GM12878 (cell line): ENCODE measurements at regions not wholly inside any gene's neighbourhood (a gene's known extent, or its start where the extent isn't known, plus 50 kb on each side); places are given as distances from the start of the nearest gene placed in this dataset.

Experiments
- ATAC-seq: fragments of 200-7000 bp; cut with Tn5 transposase; 3 replicates; pipeline ENCODE4 v1.9.1; 2020; ENCODE audit warnings: mild to moderate bottlenecking, moderate library complexity
- BruUV-seq: library from RNA; stranded (reverse); fragments of 400-500 nt; replicated peaks from 2 replicates; lab custom pipeline; 2021; lab: Mats Ljungman, UMichigan
- CTCF ChIA-PET: fragments of 300-600 bp; sonication (Branson Sonifier 250); formaldehyde crosslinking; extraction: SDS; loops from one replicate; lab custom pipeline; 2021; ENCODE audit warnings: inconsistent platforms; lab: Yijun Ruan, JAX
- POLR2A ChIA-PET: fragments of 350-600 bp; formaldehyde crosslinking; extraction: SDS; loops from one replicate; lab custom pipeline; 2021; ENCODE audit warnings: inconsistent platforms; lab: Charles Lee
- RAD21 ChIA-PET: fragments of 300-600 bp; sonication (Branson Sonifier 250); formaldehyde crosslinking; loops from one replicate; lab custom pipeline; 2023; ENCODE audit warnings: antibody characterized with exemption; ENCODE audit not compliant: unreplicated experiment; lab: Charles Lee
- SMC1A ChIA-PET: fragments of 300-600 bp; sonication (Branson Sonifier 250); formaldehyde crosslinking; loops from one replicate; lab custom pipeline; 2023; ENCODE audit not compliant: unreplicated experiment, uncharacterized antibody; lab: Charles Lee
- DNase-seq: peaks from one replicate; pipeline ENCODE4 v3.0.0-alpha.2; 2011; ENCODE audit warnings: low read depth, low spot score
- FAIRE-seq: peaks from 3 replicates; lab custom pipeline; 2011; peaks lifted over from hg19 to GRCh38; lab: Jason Lieb, UNC
- H2AFZ ChIP-seq: 2 replicates; pipeline ENCODE4 v1.6.0; 2011; ENCODE audit warnings: low read depth, low read length, control low read depth; ENCODE audit not compliant: control insufficient read depth
- H3K27ac ChIP-seq: 2 replicates; pipeline ENCODE4 v1.5.1; 2011; ENCODE audit warnings: control low read depth; ENCODE audit not compliant: control insufficient read depth, insufficient read depth
- H3K27me3 ChIP-seq, 2 experiments: replicated peaks in 1 of 2; 2 replicates each; pipeline versions ENCODE4 v1.6.0 to v1.6.1; 2011; ENCODE audit warnings: low read length in 1 of 2; ENCODE audit not compliant: control insufficient read depth in 2 of 2, insufficient read depth in 2 of 2
- H3K36me3 ChIP-seq, 2 experiments: 2 replicates each; pipeline ENCODE4 v1.5.1; 2011; ENCODE audit warnings: low read length in 1 of 2; ENCODE audit not compliant: control insufficient read depth in 2 of 2, insufficient read depth in 2 of 2
- H3K4me1 ChIP-seq: 2 replicates; pipeline ENCODE4 v1.6.1; 2011; ENCODE audit warnings: mild to moderate bottlenecking, low read length, moderate library complexity, mixed read lengths; ENCODE audit not compliant: control insufficient read depth, insufficient read depth
- H3K4me2 ChIP-seq: 2 replicates; pipeline ENCODE4 v1.6.0; 2011; ENCODE audit warnings: control low read depth; ENCODE audit not compliant: control insufficient read depth, insufficient read depth
- H3K4me3 ChIP-seq: fragments of 200-600 bp; sonication (generic); 2 replicates; pipeline ENCODE4 v1.5.1; 2016
- H3K79me2 ChIP-seq: 2 replicates; pipeline ENCODE4 v1.6.0; 2011; ENCODE audit warnings: low read length; ENCODE audit not compliant: control insufficient read depth, insufficient read depth
- H3K9ac ChIP-seq: 2 replicates; pipeline ENCODE4 v1.8.0; 2011; ENCODE audit warnings: low read length, control low read depth, mixed read lengths; ENCODE audit not compliant: control insufficient read depth, insufficient read depth
- H3K9me3 ChIP-seq: replicated peaks from 3 replicates; pipeline ENCODE4 v1.5.1; 2011; ENCODE audit warnings: mild to moderate bottlenecking, low read length; ENCODE audit not compliant: control insufficient read depth, insufficient read depth
- H4K20me1 ChIP-seq: 2 replicates; pipeline ENCODE4 v1.6.0; 2011; ENCODE audit not compliant: control insufficient read depth, insufficient read depth
- BRCA1 ChIP-seq: IDR thresholded peaks from 2 replicates; pipeline ENCODE4 v1.6.1; 2011; ENCODE audit warnings: low read depth, low read length, improper control_type of control experiment
- CBX5 ChIP-seq: sonication (generic); IDR thresholded peaks from 2 replicates; pipeline ENCODE4 v1.6.1; 2016; ENCODE audit warnings: low read depth, moderate library complexity, mild to moderate bottlenecking, inconsistent platforms
- CREB1 ChIP-seq: IDR thresholded peaks from 2 replicates; pipeline ENCODE4 v1.6.1; 2012; ENCODE audit warnings: low read depth, mild to moderate bottlenecking, inconsistent platforms
- EED ChIP-seq: sonication (generic); IDR thresholded peaks from 2 replicates; pipeline ENCODE4 v1.6.1; 2016; ENCODE audit warnings: antibody characterized with exemption, low read depth
- FOXM1 ChIP-seq: IDR thresholded peaks from 2 replicates; pipeline ENCODE4 v1.6.1; 2012; ENCODE audit warnings: low read depth, mild to moderate bottlenecking, inconsistent platforms, low read length, moderate library complexity
- HSF1 ChIP-seq: fragments of 150-350 bp; IDR thresholded peaks from 2 replicates; pipeline ENCODE4 v1.6.1; 2014; ENCODE audit warnings: mild to moderate bottlenecking, low read depth, low read length
- IRF4 ChIP-seq: IDR thresholded peaks from 2 replicates; pipeline ENCODE4 v1.6.1; 2011; ENCODE audit warnings: low read depth, low read length
- KLF5 ChIP-seq: fragments of 450-650 bp; IDR thresholded peaks from 2 replicates; pipeline ENCODE4 v1.6.1; 2014; ENCODE audit warnings: mild to moderate bottlenecking; ENCODE audit not compliant: partially characterized antibody
- MTA3 ChIP-seq: IDR thresholded peaks from 2 replicates; pipeline ENCODE4 v1.6.1; 2012; ENCODE audit warnings: low read length, inconsistent platforms, borderline replicate concordance
- MYB ChIP-seq: fragments of 150-350 bp; IDR thresholded peaks from 2 replicates; pipeline ENCODE4 v1.6.1; 2014; ENCODE audit warnings: mild to moderate bottlenecking, low read depth, low read length, borderline replicate concordance
- NFYA ChIP-seq: IDR thresholded peaks from 2 replicates; pipeline ENCODE4 v1.6.1; 2011; ENCODE audit warnings: low read depth, mild to moderate bottlenecking, low read length, improper control_type of control experiment, borderline replicate concordance
- NKRF ChIP-seq: fragments of 450-650 bp; conservative IDR thresholded peaks from 2 replicates; pipeline ENCODE4 v1.6.1; 2017; ENCODE audit warnings: mild to moderate bottlenecking, moderate library complexity
- POU2F2 ChIP-seq: IDR thresholded peaks from 3 replicates; pipeline ENCODE4 v1.6.1; 2011; ENCODE audit warnings: low read depth, mild to moderate bottlenecking, low read length, borderline replicate concordance
- PRDM15 ChIP-seq: fragments of 450-650 bp; formaldehyde crosslinking; IDR thresholded peaks from 2 replicates; pipeline ENCODE4 v1.4.0; 2020; ENCODE audit warnings: mild to moderate bottlenecking, moderate library complexity
- RAD21 ChIP-seq: IDR thresholded peaks from 2 replicates; pipeline ENCODE4 v1.6.1; 2011; ENCODE audit warnings: mild to moderate bottlenecking, low read depth, low read length, moderate library complexity; ENCODE audit not compliant: insufficient read depth
- ZNF217 ChIP-seq: fragments of 450-650 bp; IDR thresholded peaks from 2 replicates; pipeline ENCODE4 v1.6.1; 2017; ENCODE audit warnings: antibody characterized with exemption, mild to moderate bottlenecking
- ZNF384 ChIP-seq: IDR thresholded peaks from 2 replicates; pipeline ENCODE4 v1.6.1; 2012; ENCODE audit warnings: low read depth, mild to moderate bottlenecking, low read length, improper control_type of control experiment, borderline replicate concordance
- WGBS: methylation state at CpG from one replicate; pipeline ENCODE4 v1.1.6; 2016; ENCODE audit warnings: low lambda C conversion rate; ENCODE audit not compliant: insufficient replicate concordance, insufficient coverage; ENCODE audit errors: missing lambda C conversion rate; 5-methylcytosine and 5-hydroxymethylcytosine counted together
- in situ Hi-C: fragments of 300-500 bp; cut with MboI; formaldehyde crosslinking; loops from 9 replicates; pipeline ENCODE4 v1.14.3; 2018; ENCODE audit warnings: mixed read lengths
- intact Hi-C: fragments of 100-400 bp; cut with micrococcal nuclease; formaldehyde crosslinking; loops from one replicate; pipeline ENCODE4 v1.14.2; 2022; ENCODE audit not compliant: unreplicated experiment

GRCh38 chr4:177187371-177187770 is 122.3 kb upstream of the NEIL3 start (continued):
- TF ChIP-seq PRDM15 (CRISPR knock-in tag) (no peak), HSF1 (no peak), CREB1 (no peak), EED (no peak), MYB (no peak)
- TF ChIP-seq, all 136 proteins: peak for 0

GRCh38 chr4:177190995-177191580 is 118.6 kb upstream of the NEIL3 start:
- RAD21 ChIA-PET: no interaction called here
- Histone ChIP-seq H2AFZ (no peak overlapping the region), H3K27ac (no peak overlapping the region), H3K9ac (no peak overlapping the region), H4K20me1 (no peaks in the 10 kb centered on the region), H3K36me3 (no peaks in the 10 kb centered on the region), H3K79me2 (no peaks in the 10 kb centered on the region), H3K4me2 (no peak overlapping the region), H3K4me3 (no peak overlapping the region), H3K27me3 (no peaks in the 10 kb centered on the region), H3K4me1 (no peaks in the 10 kb centered on the region), H3K9me3 (no peaks in the 10 kb centered on the region)
- POLR2A ChIA-PET: no interaction called here
- DNase-seq (no peak), FAIRE-seq (no peak), ATAC-seq (no peak)
- in situ Hi-C loops (no loop called here), intact Hi-C loops (no loop called here)
- 59% methylated on average over 3 of the region's 3 CpGs for WGBS
- SMC1A ChIA-PET: no interaction called here
- BruUV-seq: no TSS peak
- CTCF ChIA-PET: no interaction called here
- TF ChIP-seq KLF5 (no peak), IRF4 (no peak), ZNF217 (no peak), NFYA (no peak), NKRF (no peak), BRCA1 (no peak), POU2F2 (no peak), ZNF384 (no peak), RAD21 (no peak), FOXM1 (no peak), CBX5 (no peak), MTA3 (no peak)
